Endothelial cell of umbilical vein (primary cell): ENCODE measurements at regions not wholly inside any gene's neighbourhood (a gene's known extent, or its start where the extent isn't known, plus 50 kb on each side); places are given as distances from the start of the nearest gene placed in this dataset.

Experiments
- BruUV-seq: library from RNA; stranded (reverse); fragments of 400-500 nt; replicated peaks from 2 replicates; lab custom pipeline; 2021; lab: Mats Ljungman, UMichigan
- CTCF ChIA-PET: fragments of 300-600, 350-600 bp; sonication (Branson Sonifier 250); formaldehyde crosslinking; loops from one replicate; lab custom pipeline; 2021; ENCODE audit warnings: antibody characterized with exemption, inconsistent platforms; lab: Charles Lee
- POLR2A ChIA-PET: fragments of 300-600, 350-600 bp; sonication (Branson Sonifier 250); formaldehyde crosslinking; loops from one replicate; lab custom pipeline; 2021; ENCODE audit warnings: antibody characterized with exemption, inconsistent platforms; lab: Charles Lee
- DNase-seq: peaks from one replicate; pipeline ENCODE4 v3.0.0-alpha.2; 2011; ENCODE audit warnings: low read depth, low spot score
- FAIRE-seq: peaks from 2 replicates; lab custom pipeline; 2011; peaks lifted over from hg19 to GRCh38; lab: Jason Lieb, UNC
- H2AFZ ChIP-seq: 2 replicates; pipeline ENCODE4 v1.6.0; 2012; ENCODE audit warnings: low read depth, low read length, control low read depth, inconsistent platforms
- H3K27ac ChIP-seq: 2 replicates; pipeline ENCODE4 v1.5.1; 2011; ENCODE audit warnings: low read depth, mild to moderate bottlenecking, control low read depth, low read length, moderate library complexity; ENCODE audit not compliant: insufficient read depth
- H3K27me3 ChIP-seq, 2 experiments: 2 replicates each; pipeline versions ENCODE4 v1.6.0 to v1.6.1; 2011; ENCODE audit warnings: low read length in 2 of 2, mixed read lengths in 1 of 2; ENCODE audit not compliant: control insufficient read depth in 2 of 2, insufficient read depth in 2 of 2
- H3K36me3 ChIP-seq, 2 experiments: 2 replicates in 1 of 2; 3 replicates in 1 of 2; pipeline ENCODE4 v1.5.1; 2011; ENCODE audit warnings: low read length in 2 of 2, mild to moderate bottlenecking in 1 of 2, moderate library complexity in 1 of 2; ENCODE audit not compliant: control insufficient read depth in 2 of 2, insufficient read depth in 2 of 2; ENCODE audit errors: extremely low read depth in 1 of 2
- H3K4me1 ChIP-seq: 3 replicates; pipeline ENCODE4 v1.5.1; 2011; ENCODE audit warnings: mild to moderate bottlenecking, low read length; ENCODE audit not compliant: control insufficient read depth, insufficient read depth; ENCODE audit errors: extremely low read depth
- H3K4me2 ChIP-seq: 2 replicates; pipeline ENCODE4 v1.6.1; 2011; ENCODE audit warnings: low read length, control low read depth, mixed read lengths; ENCODE audit not compliant: insufficient read depth
- H3K4me3 ChIP-seq, 3 experiments: fragments of 200-600 bp in 1 of 3; sonication (generic), shearing (Covaris generic) in 1 of 3; replicated peaks in 1 of 3; 2 replicates each; pipeline ENCODE4 v1.5.1; 2011 to 2016; ENCODE audit warnings: control low read depth in 3 of 3, low read length in 3 of 3, mild to moderate bottlenecking in 2 of 3, inconsistent platforms in 1 of 3, low read depth in 1 of 3, moderate library complexity in 1 of 3; ENCODE audit not compliant: insufficient read depth in 1 of 3
- H3K79me2 ChIP-seq: 2 replicates; pipeline ENCODE4 v1.6.0; 2012; ENCODE audit warnings: low read length, inconsistent platforms; ENCODE audit not compliant: control insufficient read depth, insufficient read depth
- H3K9ac ChIP-seq: replicated peaks from 2 replicates; pipeline ENCODE3; 2011; ENCODE audit warnings: low read length, control low read depth; ENCODE audit not compliant: insufficient read depth; ENCODE audit errors: extremely low read depth
- H3K9me1 ChIP-seq: replicated peaks from 3 replicates; pipeline ENCODE4 v1.6.0; 2011; ENCODE audit warnings: mild to moderate bottlenecking, low read length; ENCODE audit not compliant: control insufficient read depth, insufficient read depth; ENCODE audit errors: extremely low read depth
- H3K9me3 ChIP-seq: replicated peaks from 2 replicates; pipeline ENCODE4 v1.5.1; 2012; ENCODE audit warnings: low read length, inconsistent platforms; ENCODE audit not compliant: control insufficient read depth, insufficient read depth
- H4K20me1 ChIP-seq: replicated peaks from 2 replicates; pipeline ENCODE3; 2011; ENCODE audit warnings: mild to moderate bottlenecking, low read length; ENCODE audit not compliant: control insufficient read depth, insufficient read depth; ENCODE audit errors: extremely low read depth
- EZH2 ChIP-seq: IDR thresholded peaks from 2 replicates; pipeline ENCODE4 v1.6.1; 2012; ENCODE audit warnings: borderline replicate concordance, low read depth, mild to moderate bottlenecking, moderate library complexity, low read length, inconsistent platforms; ENCODE audit not compliant: severe bottlenecking
- JUN ChIP-seq: IDR thresholded peaks from 2 replicates; pipeline ENCODE4 v1.6.1; 2011; ENCODE audit warnings: borderline replicate concordance, low read depth; ENCODE audit not compliant: insufficient read length, insufficient read depth
- MYC ChIP-seq: IDR thresholded peaks from one replicate; pipeline ENCODE4 v1.6.1; 2011; ENCODE audit warnings: mild to moderate bottlenecking, low read depth, low read length
- POLR2A ChIP-seq: IDR thresholded peaks from 2 replicates; pipeline ENCODE4 v1.6.1; 2012; ENCODE audit warnings: low read depth, mild to moderate bottlenecking, control low read depth, low read length
- POLR2AphosphoS5 ChIP-seq: IDR thresholded peaks from 2 replicates; pipeline ENCODE4 v1.6.1; 2012; ENCODE audit warnings: low read depth, mild to moderate bottlenecking, control low read depth, low read length, moderate library complexity; ENCODE audit not compliant: insufficient read depth
- dilution Hi-C: fragments of 300-500 bp; cut with MboI; formaldehyde crosslinking; loops from one replicate; pipeline ENCODE4 v1.15.0; 2019; ENCODE audit warnings: low sequenced_read_pairs; ENCODE audit not compliant: extremely low pct_ligation_motif_present
- intact Hi-C: fragments of 100-400 bp; cut with micrococcal nuclease; formaldehyde crosslinking; loops from one replicate; pipeline ENCODE4 v1.10.0; 2022
- TF ChIP-seq, protein P1 (sequence below), 2 donors: IDR thresholded peaks; 1 replicate in 1 of 2; 2 replicates in 1 of 2; pipeline ENCODE4 v1.5.1; 2011; ENCODE audit warnings: low read length in 2 of 2, mild to moderate bottlenecking in 2 of 2, moderate library complexity in 2 of 2, control low read depth in 1 of 2, inconsistent platforms in 1 of 2, low read depth in 1 of 2; ENCODE audit not compliant: insufficient read depth in 1 of 2; ENCODE audit errors: extremely low read depth in 1 of 2
- TF ChIP-seq, protein P2 (sequence below): IDR thresholded peaks from 2 replicates; pipeline ENCODE4 v1.6.1; 2011; ENCODE audit not compliant: insufficient read depth, insufficient read length

DNA sequence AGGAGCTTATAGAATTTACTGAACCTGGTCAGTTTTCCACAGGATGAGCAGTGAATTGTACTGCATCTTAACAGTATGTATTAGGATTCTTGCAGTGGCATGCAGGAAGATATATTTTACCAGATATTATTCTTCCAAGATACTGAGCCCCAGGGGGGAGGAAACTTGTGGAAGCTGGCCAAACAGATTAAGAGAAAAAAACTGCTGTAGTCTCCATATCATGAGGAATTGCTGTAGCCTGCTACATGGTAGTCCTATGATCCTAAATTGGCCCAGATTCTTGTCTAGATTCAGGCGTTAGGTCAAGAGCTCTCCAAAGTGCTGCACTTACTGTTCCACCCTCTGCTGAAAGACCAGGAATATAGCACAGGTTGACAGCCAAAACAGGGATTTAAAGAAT lies 275.5 kb upstream of the TAS2R1 start:
- dilution Hi-C loops, result no loop called here
- CTCF ChIA-PET, result no interaction called here

DNA sequence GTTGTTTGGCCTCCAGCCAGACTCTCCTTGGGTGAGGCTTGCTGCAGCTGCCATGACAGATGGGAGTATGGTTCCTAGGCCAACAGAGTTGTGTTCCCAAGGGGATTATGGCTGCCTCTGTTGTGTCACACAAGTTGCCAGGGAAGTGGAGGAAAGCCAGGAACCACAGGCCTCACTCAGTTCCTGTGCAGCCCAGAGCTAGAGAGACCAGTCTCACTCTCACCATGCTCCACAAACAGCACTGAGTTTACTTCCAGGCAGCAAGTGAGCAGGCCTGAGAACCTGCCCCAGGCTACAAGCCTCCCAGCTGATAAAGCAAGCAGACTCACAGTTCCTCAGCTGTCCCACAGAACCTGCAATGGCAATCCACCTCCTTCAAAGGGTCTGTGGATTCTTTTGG lies 273.6 kb upstream of the TAS2R1 start:
- Histone ChIP-seq H3K9ac (no peak overlapping the region), H3K4me3 (no peak overlapping the region), H4K20me1 (no peaks in the 10 kb centered on the region), H3K9me1 (no peaks in the 10 kb centered on the region), H3K4me1 (no peaks in the 10 kb centered on the region), H3K4me2 (no peak overlapping the region), H3K27ac (no peak overlapping the region), H3K36me3 (no peaks in the 10 kb centered on the region), H2AFZ (no peak overlapping the region), H3K9me3 (peaks cover 2% of the 10 kb centered on the region), H3K27me3 (no peaks in the 10 kb centered on the region), H3K79me2 (no peaks in the 10 kb centered on the region)
- FAIRE-seq, result no peak
- CTCF ChIA-PET, result no interaction called here
- POLR2A ChIA-PET, result no interaction called here
- TF ChIP-seq POLR2A (no peak), JUN (no peak), MYC (no peak), EZH2 (no peak)
- TF ChIP-seq, protein P1, sequence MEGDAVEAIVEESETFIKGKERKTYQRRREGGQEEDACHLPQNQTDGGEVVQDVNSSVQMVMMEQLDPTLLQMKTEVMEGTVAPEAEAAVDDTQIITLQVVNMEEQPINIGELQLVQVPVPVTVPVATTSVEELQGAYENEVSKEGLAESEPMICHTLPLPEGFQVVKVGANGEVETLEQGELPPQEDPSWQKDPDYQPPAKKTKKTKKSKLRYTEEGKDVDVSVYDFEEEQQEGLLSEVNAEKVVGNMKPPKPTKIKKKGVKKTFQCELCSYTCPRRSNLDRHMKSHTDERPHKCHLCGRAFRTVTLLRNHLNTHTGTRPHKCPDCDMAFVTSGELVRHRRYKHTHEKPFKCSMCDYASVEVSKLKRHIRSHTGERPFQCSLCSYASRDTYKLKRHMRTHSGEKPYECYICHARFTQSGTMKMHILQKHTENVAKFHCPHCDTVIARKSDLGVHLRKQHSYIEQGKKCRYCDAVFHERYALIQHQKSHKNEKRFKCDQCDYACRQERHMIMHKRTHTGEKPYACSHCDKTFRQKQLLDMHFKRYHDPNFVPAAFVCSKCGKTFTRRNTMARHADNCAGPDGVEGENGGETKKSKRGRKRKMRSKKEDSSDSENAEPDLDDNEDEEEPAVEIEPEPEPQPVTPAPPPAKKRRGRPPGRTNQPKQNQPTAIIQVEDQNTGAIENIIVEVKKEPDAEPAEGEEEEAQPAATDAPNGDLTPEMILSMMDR (IDR thresholded peaks at IDR 0.05; ENCODE audit: extremely low read depth in 1 of 2, insufficient read depth in 1 of 2, low read depth in 1 of 2, low read length in 2 of 2), result no peak
- DNase-seq, result no peak
- intact Hi-C loops, result no loop called here
- dilution Hi-C loops, result no loop called here
- no TSS peak for BruUV-seq

More for the DNA sequence above, 275.5 kb upstream of the TAS2R1 start:
- Histone ChIP-seq H3K9me1 (no peaks in the 10 kb centered on the region), H4K20me1 (no peaks in the 10 kb centered on the region), H3K27me3 (no peaks in the 10 kb centered on the region), H3K4me2 (no peak overlapping the region), H3K4me3 (no peak overlapping the region), H3K4me1 (no peaks in the 10 kb centered on the region), H3K9ac (no peak overlapping the region), H2AFZ (no peak overlapping the region), H3K9me3 (peaks cover 4% of the 10 kb centered on the region), H3K27ac (no peak overlapping the region), H3K79me2 (no peaks in the 10 kb centered on the region), H3K36me3 (no peaks in the 10 kb centered on the region)
- no peak for DNase-seq
- intact Hi-C loops, result no loop called here
- TF ChIP-seq JUN (no peak), MYC (no peak), POLR2AphosphoS5 (no peak)
- TF ChIP-seq, protein P1 (IDR thresholded peaks at IDR 0.05; ENCODE audit: extremely low read depth in 1 of 2, insufficient read depth in 1 of 2, low read depth in 1 of 2, low read length in 2 of 2), result no peak
- TF ChIP-seq, protein P2, sequence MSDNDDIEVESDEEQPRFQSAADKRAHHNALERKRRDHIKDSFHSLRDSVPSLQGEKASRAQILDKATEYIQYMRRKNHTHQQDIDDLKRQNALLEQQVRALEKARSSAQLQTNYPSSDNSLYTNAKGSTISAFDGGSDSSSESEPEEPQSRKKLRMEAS, result no peak
- no peak for FAIRE-seq
- POLR2A ChIA-PET, result no interaction called here
- BruUV-seq, result no TSS peak
